ENCODE measurements at regions not wholly inside any gene's neighbourhood (a gene's known extent, or its start where the extent isn't known, plus 50 kb on each side); places are given as distances from the start of the nearest gene placed in this dataset.

- DNase-seq, result no peak
- no peak overlapping the region for H3K9ac ChIP-seq
- H3K4me2 ChIP-seq, result no peak overlapping the region
- H3K79me2 ChIP-seq (ENCODE audit: insufficient read depth), result no peaks in the 10 kb centered on the region
- 62% methylated on average over 2 of the region's 2 CpGs for WGBS (ENCODE audit: low lambda C conversion rate)
- no peaks in the 10 kb centered on the region for H3K36me3 ChIP-seq (replicated peaks in 1 of 2; ENCODE audit: control insufficient read depth in 1 of 2, insufficient read depth in 2 of 2, low read length in 1 of 2)
- ChIA-PET POLR2A (no interaction called here), CTCF (interaction anchor here (1.9 kb wide), 1 partner anchor 10 kb away, joined by 5 read pairs; no protein-coding TSS in a partner anchor)
- peaks cover 0 to 12% of the 10 kb centered on the region in 2 experiments; a peak in 1 of 4 replicates for H3K4me1 ChIP-seq (ENCODE audit: control insufficient read depth in 1 of 2, insufficient read depth in 2 of 2, low read depth in 1 of 2, low read length in 1 of 2)
- no peaks in the 10 kb centered on the region for H3K9me2 ChIP-seq
- H4K20me1 ChIP-seq (ENCODE audit: insufficient read depth), result no peaks in the 10 kb centered on the region
- no peak overlapping the region for H3K4me3 ChIP-seq (ENCODE audit: low read depth in 2 of 2, low read length in 1 of 2)
- no peak overlapping the region for H2AFZ ChIP-seq (ENCODE audit: low read depth)
- no peak overlapping the region for H3K27ac ChIP-seq (ENCODE audit: low read depth in 2 of 2, low read length in 1 of 2)
- TF ChIP-seq EZH2phosphoT487 (IDR thresholded peaks at IDR 0.05; ENCODE audit: borderline replicate concordance, low read depth) (no peak), FOXJ3 (CRISPR knock-in tag; IDR thresholded peaks at IDR 0.05) (no peak)
- no peaks in the 10 kb centered on the region for H3K9me3 ChIP-seq
- no peaks in the 10 kb centered on the region for H3F3A ChIP-seq (replicated peaks; ENCODE audit: insufficient read depth)
- no peaks in the 10 kb centered on the region for H3K27me3 ChIP-seq (ENCODE audit: insufficient read depth)
Observed at GRCh38 chr2:129759472-129760010, 219.9 kb upstream of the RAB6C start.

- no peaks in the 10 kb centered on the region for H4K20me1 ChIP-seq (ENCODE audit: insufficient read depth)
- no peak overlapping the region for H3K9ac ChIP-seq
- no peak overlapping the region for H3K27ac ChIP-seq (ENCODE audit: low read depth in 2 of 2, low read length in 1 of 2)
- POLR2A ChIA-PET, result no interaction called here
- H3K36me3 ChIP-seq (replicated peaks in 1 of 2; ENCODE audit: control insufficient read depth in 1 of 2, insufficient read depth in 2 of 2, low read length in 1 of 2), result no peaks in the 10 kb centered on the region
- no peaks in the 10 kb centered on the region for H3K27me3 ChIP-seq (ENCODE audit: insufficient read depth)
- H3K9me2 ChIP-seq, result no peaks in the 10 kb centered on the region
- CTCF ChIA-PET, result interaction anchor here (1.9 kb wide), 1 partner anchor 9 kb away, joined by 5 read pairs; no protein-coding TSS in a partner anchor
- no peaks in the 10 kb centered on the region for H3F3A ChIP-seq (replicated peaks; ENCODE audit: insufficient read depth)
- H3K4me2 ChIP-seq, result no peak overlapping the region
- H2AFZ ChIP-seq (ENCODE audit: low read depth), result no peak overlapping the region
- no peaks in the 10 kb centered on the region for H3K79me2 ChIP-seq (ENCODE audit: insufficient read depth)
- H3K4me1 ChIP-seq (ENCODE audit: control insufficient read depth in 1 of 2, insufficient read depth in 2 of 2, low read depth in 1 of 2, low read length in 1 of 2), result peaks cover 0 to 12% of the 10 kb centered on the region in 2 experiments; a peak in 1 of 4 replicates
- TF ChIP-seq MEF2A (IDR thresholded peaks at IDR 0.05; ENCODE audit: borderline replicate concordance, low read depth) (no peak), IRF3 (IDR thresholded peaks at IDR 0.05; ENCODE audit: low read depth, low read length) (no peak), CHD2 (IDR thresholded peaks at IDR 0.05; ENCODE audit: low read length, partially characterized antibody) (no peak), NRF1 (IDR thresholded peaks at IDR 0.05; ENCODE audit: low read depth, low read length) (no peak), NFIC (IDR thresholded peaks at IDR 0.05; ENCODE audit: borderline replicate concordance) (no peak), MXI1 (IDR thresholded peaks at IDR 0.05; ENCODE audit: low read depth, low read length) (no peak), USF2 (IDR thresholded peaks at IDR 0.05; ENCODE audit: borderline replicate concordance, low read depth, low read length) (no peak), SMC3 (IDR thresholded peaks at IDR 0.05; ENCODE audit: low read depth, low read length) (no peak), CTCF (IDR thresholded peaks at IDR 0.05) (no peak)
- H3K9me3 ChIP-seq, result no peaks in the 10 kb centered on the region
- 61% methylated on average over 7 of the region's 7 CpGs for WGBS (ENCODE audit: low lambda C conversion rate)
- no peak overlapping the region for H3K4me3 ChIP-seq (ENCODE audit: low read depth in 2 of 2, low read length in 1 of 2)
- no peak for DNase-seq
Observed at GRCh38 chr2:129760669-129761068, 218.8 kb upstream of the RAB6C start.

Measured in SK-N-SH (cell line).